Neural crest cell (in vitro differentiated cells): ENCODE measurements at regions not wholly inside any gene's neighbourhood (a gene's known extent, or its start where the extent isn't known, plus 50 kb on each side); places are given as distances from the start of the nearest gene placed in this dataset.
"Not testable (repeated sequence)": the region's sequence is repeated elsewhere in the genome, so short reads cannot be mapped to it uniquely, and the experiment has no call there.

ENCODE experiments used
- DNase-seq: peaks from one replicate; pipeline ENCODE4 v3.0.0; 2021; ENCODE audit warnings: low read depth, mixed read lengths, low spot score
- H3K27ac Mint-ChIP-seq: one replicate; pipeline ENCODE4 v1.8.0; 2021; ENCODE audit warnings: mild to moderate bottlenecking, mixed read lengths; ENCODE audit not compliant: unreplicated experiment
- H3K27me3 Mint-ChIP-seq: 2 replicates; pipeline ENCODE4 v1.8.0; 2021; ENCODE audit warnings: low read depth, mild to moderate bottlenecking, mixed read lengths
- H3K36me3 Mint-ChIP-seq: 2 replicates; pipeline ENCODE4 v1.8.0; 2021; ENCODE audit warnings: low read depth, mild to moderate bottlenecking, mixed read lengths
- H3K4me1 Mint-ChIP-seq: 2 replicates; pipeline ENCODE4 v1.8.0; 2021; ENCODE audit warnings: mixed read lengths
- H3K4me3 Mint-ChIP-seq: one replicate; pipeline ENCODE4 v1.8.0; 2021; ENCODE audit warnings: mild to moderate bottlenecking, mixed read lengths
- H3K9me3 Mint-ChIP-seq: 2 replicates; pipeline ENCODE4 v1.8.0; 2021; ENCODE audit warnings: mixed read lengths
- TF ChIP-seq, protein P1 (sequence below): fragments of 200-600 bp; sonication (generic); conservative IDR thresholded peaks from 2 replicates; pipeline ENCODE4 v1.5.0; 2021; ENCODE audit warnings: antibody characterized with exemption, mild to moderate bottlenecking

- Mint-ChIP-seq H3K27ac (peak overlapping the region; percentile 9), H3K36me3 (no peaks in the 10 kb centered on the region), H3K4me1 (no peaks in the 10 kb centered on the region), H3K9me3 (no peaks in the 10 kb centered on the region), H3K27me3 (no peaks in the 10 kb centered on the region), H3K4me3 (no peak overlapping the region)
- TF ChIP-seq, protein P1, sequence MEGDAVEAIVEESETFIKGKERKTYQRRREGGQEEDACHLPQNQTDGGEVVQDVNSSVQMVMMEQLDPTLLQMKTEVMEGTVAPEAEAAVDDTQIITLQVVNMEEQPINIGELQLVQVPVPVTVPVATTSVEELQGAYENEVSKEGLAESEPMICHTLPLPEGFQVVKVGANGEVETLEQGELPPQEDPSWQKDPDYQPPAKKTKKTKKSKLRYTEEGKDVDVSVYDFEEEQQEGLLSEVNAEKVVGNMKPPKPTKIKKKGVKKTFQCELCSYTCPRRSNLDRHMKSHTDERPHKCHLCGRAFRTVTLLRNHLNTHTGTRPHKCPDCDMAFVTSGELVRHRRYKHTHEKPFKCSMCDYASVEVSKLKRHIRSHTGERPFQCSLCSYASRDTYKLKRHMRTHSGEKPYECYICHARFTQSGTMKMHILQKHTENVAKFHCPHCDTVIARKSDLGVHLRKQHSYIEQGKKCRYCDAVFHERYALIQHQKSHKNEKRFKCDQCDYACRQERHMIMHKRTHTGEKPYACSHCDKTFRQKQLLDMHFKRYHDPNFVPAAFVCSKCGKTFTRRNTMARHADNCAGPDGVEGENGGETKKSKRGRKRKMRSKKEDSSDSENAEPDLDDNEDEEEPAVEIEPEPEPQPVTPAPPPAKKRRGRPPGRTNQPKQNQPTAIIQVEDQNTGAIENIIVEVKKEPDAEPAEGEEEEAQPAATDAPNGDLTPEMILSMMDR = no peak
- no peak for DNase-seq
Observed at GRCh38 chr2:121151311-121152109, 133.5 kb downstream of the TFCP2L1 start.

- TF ChIP-seq, protein P1 = no peak
- Mint-ChIP-seq H3K27ac (no peak overlapping the region), H3K4me3 (no peak overlapping the region), H3K27me3 (no peaks in the 10 kb centered on the region), H3K36me3 (no peaks in the 10 kb centered on the region), H3K4me1 (no peaks in the 10 kb centered on the region), H3K9me3 (peaks cover under 1% of the 10 kb centered on the region)
- no peak for DNase-seq
Observed at GRCh38 chr2:121152861-121153260, 132.1 kb downstream of the TFCP2L1 start.

- Mint-ChIP-seq H3K9me3 (peaks cover 5% of the 10 kb centered on the region), H3K36me3 (peaks cover 3% of the 10 kb centered on the region), H3K4me1 (no peaks in the 10 kb centered on the region), H3K27me3 (no peaks in the 10 kb centered on the region), H3K27ac (no peak overlapping the region), H3K4me3 (no peak overlapping the region)
- DNase-seq = no peak
- TF ChIP-seq, protein P1 = no peak
Observed at GRCh38 chr2:121153516-121153915, 131.5 kb downstream of the TFCP2L1 start.

GRCh38 chr2:121155502-121156056 lies 129.4 kb downstream of the TFCP2L1 start:
- DNase-seq = no peak
- TF ChIP-seq, protein P1 = no peak
- H3K9me3 Mint-ChIP-seq = peaks cover 5% of the 10 kb centered on the region
- H3K27ac Mint-ChIP-seq = no peak overlapping the region
- H3K4me1 Mint-ChIP-seq = no peaks in the 10 kb centered on the region
- H3K36me3 Mint-ChIP-seq = peaks cover 3% of the 10 kb centered on the region
- no peaks in the 10 kb centered on the region for H3K27me3 Mint-ChIP-seq
- no peak overlapping the region for H3K4me3 Mint-ChIP-seq

DNA sequence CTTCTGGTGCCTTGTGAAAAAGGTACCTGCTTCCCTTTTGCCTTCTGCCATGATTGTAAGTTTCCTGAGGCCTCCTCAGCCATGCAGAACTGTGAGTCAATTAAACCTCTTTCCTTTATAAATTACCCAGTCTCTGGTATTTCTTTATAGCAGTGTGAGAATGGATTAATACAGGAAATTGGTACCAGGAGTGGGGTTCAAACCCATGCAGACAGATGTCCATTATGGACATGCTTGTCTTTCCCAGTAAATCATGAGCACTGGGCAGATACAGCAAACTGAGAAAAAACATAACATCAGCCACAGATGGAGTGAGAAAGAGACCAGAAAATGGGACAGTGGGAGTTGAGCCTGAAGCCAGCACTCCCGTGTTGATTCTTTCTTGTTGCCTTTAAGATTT lies 127.5 kb downstream of the TFCP2L1 start:
- H3K4me1 Mint-ChIP-seq, H3K4me3 Mint-ChIP-seq, H3K36me3 Mint-ChIP-seq, H3K27me3 Mint-ChIP-seq, H3K9me3 Mint-ChIP-seq, DNase-seq, H3K27ac Mint-ChIP-seq: not testable (repeated sequence)

- DNase-seq = no peak
- Mint-ChIP-seq H3K9me3 (peaks cover 9% of the 10 kb centered on the region), H3K4me1 (no peaks in the 10 kb centered on the region), H3K36me3 (peaks cover 3% of the 10 kb centered on the region), H3K27ac (no peak overlapping the region), H3K27me3 (no peaks in the 10 kb centered on the region), H3K4me3 (no peak overlapping the region)
- TF ChIP-seq, protein P1 = no peak
Observed at GRCh38 chr2:121159291-121160071, 125.5 kb downstream of the TFCP2L1 start.
